Caco-2 (cell line): ENCODE measurements at regions not wholly inside any gene's neighbourhood (a gene's known extent, or its start where the extent isn't known, plus 50 kb on each side); places are given as distances from the start of the nearest gene placed in this dataset.

Source experiments
- BruUV-seq: library from RNA; stranded (reverse); fragments of 400-500 nt; replicated peaks from 2 replicates; lab custom pipeline; 2021; lab: Mats Ljungman, UMichigan
- CTCF ChIA-PET: fragments of 300-600 bp; sonication (Branson Sonifier 250); formaldehyde crosslinking; loops from one replicate; lab custom pipeline; 2022; ENCODE audit warnings: antibody characterized with exemption; lab: Charles Lee
- POLR2A ChIA-PET: fragments of 300-600 bp; sonication (Branson Sonifier 250); formaldehyde crosslinking; loops from one replicate; lab custom pipeline; 2022; ENCODE audit warnings: antibody characterized with exemption; lab: Charles Lee
- DNase-seq, 2 experiments: peaks; one replicate each; pipeline versions ENCODE4 v3.0.0 to v3.0.0-alpha.2; 2020 to 2022
- H3K27me3 ChIP-seq: replicated peaks from 2 replicates; pipeline ENCODE4 v1.6.0; 2011; ENCODE audit warnings: low read length; ENCODE audit not compliant: control insufficient read depth, insufficient read depth
- H3K36me3 ChIP-seq: 2 replicates; pipeline ENCODE4 v1.5.1; 2011; ENCODE audit warnings: low read length; ENCODE audit not compliant: control insufficient read depth, insufficient read depth
- H3K4me1 ChIP-seq: fragments of 250-450 bp; sonication (Bioruptor Pico); 2 replicates; pipeline ENCODE4 v1.5.1; 2020; ENCODE audit warnings: mild to moderate bottlenecking
- H3K4me3 ChIP-seq: 2 replicates; pipeline ENCODE4 v1.5.1; 2011; ENCODE audit warnings: low read depth, mild to moderate bottlenecking, control low read depth, low read length
- H3K9me3 ChIP-seq: fragments of 250-450 bp; sonication (Bioruptor Pico); 2 replicates; pipeline ENCODE4 v1.5.1; 2020; ENCODE audit warnings: mild to moderate bottlenecking, moderate library complexity
- H3K27ac Mint-ChIP-seq: one replicate; pipeline ENCODE4 v1.8.0; 2022; ENCODE audit warnings: mixed read lengths; ENCODE audit not compliant: unreplicated experiment
- H3K27me3 Mint-ChIP-seq: one replicate; pipeline ENCODE4 v1.8.0; 2022; ENCODE audit warnings: mixed read lengths; ENCODE audit not compliant: insufficient read depth, unreplicated experiment
- H3K36me3 Mint-ChIP-seq: one replicate; pipeline ENCODE4 v1.8.0; 2022; ENCODE audit warnings: mild to moderate bottlenecking, mixed read lengths; ENCODE audit not compliant: insufficient read depth, unreplicated experiment
- H3K4me1 Mint-ChIP-seq: one replicate; pipeline ENCODE4 v1.8.0; 2022; ENCODE audit warnings: low read depth, mixed read lengths; ENCODE audit not compliant: unreplicated experiment
- H3K4me3 Mint-ChIP-seq: one replicate; pipeline ENCODE4 v1.8.0; 2022; ENCODE audit warnings: mild to moderate bottlenecking, moderate library complexity, mixed read lengths; ENCODE audit not compliant: unreplicated experiment
- H3K9me3 Mint-ChIP-seq: one replicate; pipeline ENCODE4 v1.8.0; 2022; ENCODE audit warnings: mixed read lengths; ENCODE audit not compliant: unreplicated experiment
- CTCF ChIP-seq, 2 experiments: fragments of 200-600 bp in 1 of 2; IDR thresholded peaks; 1 replicate in 1 of 2; 2 replicates in 1 of 2; pipeline versions ENCODE4 v1.5.1 to v1.8.0; 2011 to 2022; ENCODE audit warnings: antibody characterized with exemption in 1 of 2, control low read depth in 1 of 2, inconsistent platforms in 1 of 2, low read depth in 1 of 2, low read length in 1 of 2, mild to moderate bottlenecking in 1 of 2, moderate library complexity in 1 of 2; ENCODE audit not compliant: insufficient read depth in 1 of 2, severe bottlenecking in 1 of 2, unreplicated experiment in 1 of 2
- intact Hi-C: fragments of 100-400 bp; cut with micrococcal nuclease; formaldehyde crosslinking; loops from one replicate; pipeline ENCODE4 v1.10.0; 2022; ENCODE audit not compliant: unreplicated experiment

GRCh38 chr19:30691819-30692166 lies 319.6 kb downstream of the ZNF536 start:
- Mint-ChIP-seq H3K36me3 (no peaks in the 10 kb centered on the region), H3K27ac (no peak overlapping the region), H3K4me1 (no peaks in the 10 kb centered on the region), H3K27me3 (peaks cover 19% of the 10 kb centered on the region), H3K9me3 (no peaks in the 10 kb centered on the region), H3K4me3 (no peak overlapping the region)
- H3K4me3 ChIP-seq: no peak overlapping the region
- DNase-seq: no peak
- intact Hi-C loops: no loop called here
- no peak for TF ChIP-seq CTCF (IDR thresholded peaks at IDR 0.05; ENCODE audit: insufficient read depth in 1 of 2, low read depth in 1 of 2, low read length in 1 of 2, severe bottlenecking in 1 of 2, unreplicated experiment in 1 of 2)
- H3K27me3 ChIP-seq: no peaks in the 10 kb centered on the region; the same call in 1 of the 2 replicates
- H3K9me3 ChIP-seq: no peaks in the 10 kb centered on the region
- POLR2A ChIA-PET: no interaction called here
- BruUV-seq: no TSS peak
- H3K36me3 ChIP-seq: no peaks in the 10 kb centered on the region
- H3K4me1 ChIP-seq: no peaks in the 10 kb centered on the region
- CTCF ChIA-PET: no interaction called here

- H3K4me3 Mint-ChIP-seq: no peak overlapping the region
- Histone ChIP-seq H3K36me3 (no peaks in the 10 kb centered on the region), H3K4me3 (no peak overlapping the region), H3K9me3 (no peaks in the 10 kb centered on the region), H3K4me1 (no peaks in the 10 kb centered on the region), H3K27me3 (no peaks in the 10 kb centered on the region; the same call in 1 of the 2 replicates)
- DNase-seq: no peak
- H3K27ac Mint-ChIP-seq: no peak overlapping the region
- ChIA-PET CTCF (no interaction called here), POLR2A (no interaction called here)
- H3K36me3 Mint-ChIP-seq: no peaks in the 10 kb centered on the region
- intact Hi-C loops: no loop called here
- no peaks in the 10 kb centered on the region for H3K4me1 Mint-ChIP-seq
- H3K9me3 Mint-ChIP-seq: no peaks in the 10 kb centered on the region
- H3K27me3 Mint-ChIP-seq: peaks cover 24% of the 10 kb centered on the region
- TF ChIP-seq CTCF (IDR thresholded peaks at IDR 0.05; ENCODE audit: insufficient read depth in 1 of 2, low read depth in 1 of 2, low read length in 1 of 2, severe bottlenecking in 1 of 2, unreplicated experiment in 1 of 2): no peak
- BruUV-seq: no TSS peak
These were observed 319.0 kb downstream of the ZNF536 start for GRCh38 chr19:30690935-30691818.

- no peaks in the 10 kb centered on the region; the same call in 1 of the 2 replicates for H3K27me3 ChIP-seq
- Mint-ChIP-seq H3K27ac (no peak overlapping the region), H3K4me3 (no peak overlapping the region), H3K9me3 (no peaks in the 10 kb centered on the region), H3K36me3 (no peaks in the 10 kb centered on the region), H3K4me1 (no peaks in the 10 kb centered on the region), H3K27me3 (peaks cover 24% of the 10 kb centered on the region)
- BruUV-seq: no TSS peak
- H3K9me3 ChIP-seq: no peaks in the 10 kb centered on the region
- ChIA-PET CTCF (no interaction called here), POLR2A (no interaction called here)
- no peak for TF ChIP-seq CTCF (IDR thresholded peaks at IDR 0.05; ENCODE audit: insufficient read depth in 1 of 2, low read depth in 1 of 2, low read length in 1 of 2, severe bottlenecking in 1 of 2, unreplicated experiment in 1 of 2)
- H3K36me3 ChIP-seq: no peaks in the 10 kb centered on the region
- DNase-seq: no peak
- H3K4me3 ChIP-seq: no peak overlapping the region
- intact Hi-C loops: no loop called here
- H3K4me1 ChIP-seq: no peaks in the 10 kb centered on the region
These were observed 318.3 kb downstream of the ZNF536 start for GRCh38 chr19:30690525-30690924.
